Lower leg skin (tissue), 3 donors: ENCODE measurements at regions not wholly inside any gene's neighbourhood (a gene's known extent, or its start where the extent isn't known, plus 50 kb on each side); places are given as distances from the start of the nearest gene placed in this dataset.

Source experiments
- POLR2A ChIP-seq, 2 donors: fragments of 450-650 bp; IDR thresholded peaks; one replicate each; pipeline ENCODE4 v1.6.1; 2016 to 2017; ENCODE audit warnings: antibody characterized with exemption in 2 of 2, mild to moderate bottlenecking in 1 of 2, moderate library complexity in 1 of 2
- TF ChIP-seq, protein P1 (sequence below), 3 donors: fragments of 450-650 bp; IDR thresholded peaks; one replicate each; pipeline ENCODE4 v1.5.1; 2016; ENCODE audit warnings: antibody characterized with exemption in 3 of 3, mild to moderate bottlenecking in 3 of 3, moderate library complexity in 2 of 3

DNA sequence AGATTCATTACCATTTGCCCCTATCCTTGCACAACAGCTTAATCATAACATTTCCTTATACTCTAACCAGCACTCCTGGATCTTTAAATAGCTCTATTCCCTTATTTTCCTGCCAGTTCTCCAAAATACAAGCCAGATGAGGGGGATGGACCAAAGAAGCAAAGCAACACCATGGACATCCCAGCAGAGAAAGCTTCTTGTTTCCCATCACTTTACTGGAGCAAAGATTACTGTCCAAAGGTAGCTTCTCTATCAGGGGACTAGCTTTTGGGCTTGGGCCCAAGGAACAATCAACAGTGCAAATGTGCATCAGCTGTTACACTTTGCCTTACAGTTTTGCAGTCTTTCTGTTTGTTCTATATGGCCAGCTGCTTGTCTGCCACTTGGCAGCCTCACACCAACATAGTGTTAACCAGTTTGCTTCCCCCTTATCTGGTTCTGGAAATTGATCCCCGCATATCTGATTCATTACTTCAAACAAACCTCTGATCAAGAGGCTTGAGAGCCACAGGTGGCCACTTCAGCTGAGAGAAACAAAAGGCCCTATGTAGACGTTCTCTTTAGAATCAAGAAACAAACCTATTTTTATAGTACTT is 814.3 kb downstream of the METTL15 start:
- TF ChIP-seq, protein P1, sequence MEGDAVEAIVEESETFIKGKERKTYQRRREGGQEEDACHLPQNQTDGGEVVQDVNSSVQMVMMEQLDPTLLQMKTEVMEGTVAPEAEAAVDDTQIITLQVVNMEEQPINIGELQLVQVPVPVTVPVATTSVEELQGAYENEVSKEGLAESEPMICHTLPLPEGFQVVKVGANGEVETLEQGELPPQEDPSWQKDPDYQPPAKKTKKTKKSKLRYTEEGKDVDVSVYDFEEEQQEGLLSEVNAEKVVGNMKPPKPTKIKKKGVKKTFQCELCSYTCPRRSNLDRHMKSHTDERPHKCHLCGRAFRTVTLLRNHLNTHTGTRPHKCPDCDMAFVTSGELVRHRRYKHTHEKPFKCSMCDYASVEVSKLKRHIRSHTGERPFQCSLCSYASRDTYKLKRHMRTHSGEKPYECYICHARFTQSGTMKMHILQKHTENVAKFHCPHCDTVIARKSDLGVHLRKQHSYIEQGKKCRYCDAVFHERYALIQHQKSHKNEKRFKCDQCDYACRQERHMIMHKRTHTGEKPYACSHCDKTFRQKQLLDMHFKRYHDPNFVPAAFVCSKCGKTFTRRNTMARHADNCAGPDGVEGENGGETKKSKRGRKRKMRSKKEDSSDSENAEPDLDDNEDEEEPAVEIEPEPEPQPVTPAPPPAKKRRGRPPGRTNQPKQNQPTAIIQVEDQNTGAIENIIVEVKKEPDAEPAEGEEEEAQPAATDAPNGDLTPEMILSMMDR (IDR thresholded peaks at IDR 0.05), result no peak
- no peak for TF ChIP-seq POLR2A (IDR thresholded peaks at IDR 0.05)
